ENCODE measurements at regions not wholly inside any gene's neighbourhood (a gene's known extent, or its start where the extent isn't known, plus 50 kb on each side); places are given as distances from the start of the nearest gene placed in this dataset.

- DNase-seq: no peak
These were observed 71.9 kb downstream of the OAT start for GRCh38 chr10:124346831-124347230.

DNA sequence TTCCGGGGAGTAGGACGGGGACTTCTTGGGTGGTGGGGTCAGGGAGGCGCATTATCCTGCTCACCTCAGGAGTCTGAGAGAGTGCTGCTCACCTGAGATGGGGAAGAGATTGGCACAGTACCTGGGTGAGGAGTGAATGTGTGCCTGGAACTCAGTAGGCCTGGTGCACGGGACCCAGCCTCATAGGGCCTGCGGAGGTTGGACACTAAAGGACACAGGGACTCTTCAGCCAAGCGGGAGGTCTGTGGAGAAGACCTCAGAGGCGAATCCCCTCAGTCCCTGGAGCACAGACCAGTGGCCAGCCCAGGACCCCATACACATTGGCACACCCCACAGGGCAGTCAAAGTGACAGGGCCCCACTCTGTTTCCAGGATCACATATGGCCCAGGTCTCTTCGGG, 73.2 kb downstream of the OAT start:
- no peak for DNase-seq

DNA sequence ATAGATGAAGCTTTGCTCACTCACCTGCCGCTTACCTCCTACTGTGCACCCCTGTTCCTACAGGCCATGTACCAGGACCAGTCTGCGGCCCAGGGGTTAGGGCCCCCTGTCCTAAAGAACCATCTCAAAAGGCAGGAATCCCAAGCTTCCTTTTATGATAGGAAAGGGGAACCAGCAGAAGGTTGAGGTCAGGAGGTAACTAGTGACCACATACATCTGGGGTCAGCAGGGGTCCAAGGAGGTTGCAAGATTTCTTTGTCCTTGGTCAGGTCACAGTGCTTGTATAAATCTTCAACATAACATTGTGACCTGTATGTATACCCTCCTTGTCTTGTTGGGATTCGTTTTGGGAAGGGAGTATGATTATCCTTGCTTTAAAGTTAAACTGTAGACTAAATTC, 73.8 kb downstream of the OAT start:
- DNase-seq: no peak

- DNase-seq: no peak
These were observed 74.5 kb downstream of the OAT start for GRCh38 chr10:124344266-124344590.

DNA sequence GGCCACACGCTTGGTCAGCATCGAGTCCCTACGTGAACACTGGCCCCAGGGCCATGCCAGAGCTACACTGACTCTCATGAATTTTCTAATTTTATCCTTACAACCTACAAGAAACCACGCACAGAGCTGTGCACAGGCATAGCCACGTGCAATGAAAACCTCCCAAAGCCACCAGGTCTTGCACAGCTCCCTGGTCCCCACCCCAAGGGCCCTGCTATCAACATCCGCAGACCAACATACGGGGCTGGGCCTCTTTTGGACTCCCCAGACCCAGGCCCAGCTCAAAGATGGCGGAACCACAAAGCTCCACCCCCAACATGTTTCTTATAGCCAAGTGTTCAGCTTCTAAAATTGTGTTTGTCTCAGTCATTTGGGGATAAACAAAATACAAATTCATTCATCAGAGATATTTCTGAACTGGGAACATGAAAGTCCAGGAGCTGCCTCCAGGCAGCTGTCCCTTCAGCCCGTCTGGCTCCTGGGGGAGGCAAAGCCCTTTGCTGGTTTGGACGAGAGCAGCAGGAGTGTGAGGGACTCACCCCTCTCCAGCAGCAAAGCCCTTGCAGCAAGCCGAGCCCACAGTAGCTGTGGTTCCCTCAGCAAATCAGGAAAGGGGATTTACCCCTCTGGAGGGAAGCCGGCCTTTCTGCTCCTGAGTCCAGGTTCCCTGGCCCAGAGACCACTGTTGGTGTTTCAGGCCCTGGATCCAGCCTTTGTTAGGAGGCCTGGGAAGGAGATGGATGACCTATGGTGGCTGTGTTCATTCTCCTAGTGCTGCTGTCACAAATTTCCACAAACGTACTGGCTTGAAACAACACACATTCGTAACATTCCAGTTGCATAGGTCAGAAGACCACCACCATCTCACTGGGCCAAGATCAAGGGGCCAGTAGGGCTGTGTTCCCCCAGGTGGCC, 75.1 kb downstream of the OAT start:
- DNase-seq: no peak

- DNase-seq: no peak
These were observed 75.9 kb downstream of the OAT start for GRCh38 chr10:124342821-124343170.

DNA sequence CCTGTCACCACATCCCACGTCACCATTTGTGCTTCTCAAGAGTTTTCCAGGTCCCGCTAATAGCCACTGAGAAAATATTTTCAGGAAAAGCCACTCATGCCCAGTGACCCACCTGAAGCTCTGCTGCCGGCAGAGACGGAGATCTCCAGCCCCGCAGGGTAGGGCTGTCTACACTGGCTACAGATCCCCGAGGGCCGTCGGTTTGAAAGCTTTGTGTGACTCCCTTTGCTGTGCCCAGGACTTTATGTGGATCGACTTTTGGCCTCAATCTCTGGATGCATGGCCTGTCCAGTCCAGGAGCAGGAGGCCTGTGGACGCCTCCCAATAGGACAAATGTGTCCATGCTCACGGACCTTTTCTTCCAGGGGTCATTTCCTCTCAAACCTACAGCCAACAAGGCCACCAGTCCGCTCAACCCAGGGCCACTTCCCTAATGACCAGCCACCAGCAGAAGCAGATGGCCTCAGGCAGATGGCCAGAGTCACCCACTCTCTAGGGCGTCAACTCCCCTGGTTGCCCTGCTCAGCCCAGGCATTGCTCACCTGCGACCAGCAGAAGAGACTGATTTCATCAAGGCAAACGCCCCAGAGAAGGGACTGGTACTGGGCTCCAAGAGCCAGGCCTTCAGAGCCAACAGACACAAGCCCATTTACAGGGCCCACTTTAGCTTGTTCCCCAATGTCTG, 76.4 kb downstream of the OAT start:
- no peak for DNase-seq

DNA sequence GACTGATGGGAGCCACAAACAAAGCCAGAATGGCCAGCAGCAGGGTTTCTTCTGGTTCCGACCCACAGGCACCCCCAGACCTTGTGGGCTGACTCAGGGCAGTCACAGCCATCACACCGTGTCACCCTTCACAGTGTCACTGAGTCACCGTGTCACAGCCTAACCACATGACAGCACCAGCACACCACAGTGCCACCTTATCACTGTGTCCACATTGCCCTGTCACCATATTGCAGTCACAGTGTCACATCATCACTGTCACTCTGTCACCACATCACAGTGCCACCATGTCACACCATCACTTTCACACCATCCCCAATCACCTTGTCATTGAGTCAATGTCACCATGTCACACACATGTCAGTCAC, 77.0 kb downstream of the OAT start:
- DNase-seq: peak in 1 of 2 donors; percentile 71

DNA sequence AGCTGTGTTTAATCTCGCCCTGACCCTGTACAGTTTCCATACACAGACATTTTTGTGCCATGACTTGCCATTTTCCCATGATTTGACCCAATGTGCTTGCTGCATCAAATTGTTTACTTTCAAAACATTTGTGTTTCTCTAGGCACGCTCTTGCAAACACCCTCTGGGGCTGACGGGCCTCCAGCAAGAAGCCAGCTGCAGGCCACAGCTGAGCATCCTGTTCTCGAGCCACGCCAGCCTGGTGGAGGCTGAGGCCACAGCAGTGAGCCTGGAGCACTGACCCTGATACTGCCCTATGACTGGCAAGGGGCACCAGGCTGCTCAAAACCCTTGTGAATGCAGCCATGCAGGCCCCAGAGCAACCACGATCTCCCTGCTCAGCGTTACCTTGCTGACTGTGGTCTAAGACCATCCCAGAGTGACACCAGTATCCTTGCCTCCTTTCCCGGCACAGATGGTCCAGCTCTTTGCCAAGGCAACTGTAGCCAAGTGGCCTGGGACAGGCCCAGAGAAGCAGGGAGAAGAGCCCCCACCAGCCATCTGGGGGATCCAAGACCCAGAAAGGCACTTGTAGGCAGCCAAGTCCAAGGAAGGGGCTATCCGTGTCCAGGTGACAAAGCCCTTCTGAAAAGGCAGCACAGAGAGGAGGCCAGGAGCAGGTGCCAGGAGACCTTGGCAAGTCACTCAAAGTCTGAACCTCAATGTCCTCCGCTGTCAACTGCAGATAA, 78.5 kb downstream of the OAT start:
- no peak for DNase-seq

DNA sequence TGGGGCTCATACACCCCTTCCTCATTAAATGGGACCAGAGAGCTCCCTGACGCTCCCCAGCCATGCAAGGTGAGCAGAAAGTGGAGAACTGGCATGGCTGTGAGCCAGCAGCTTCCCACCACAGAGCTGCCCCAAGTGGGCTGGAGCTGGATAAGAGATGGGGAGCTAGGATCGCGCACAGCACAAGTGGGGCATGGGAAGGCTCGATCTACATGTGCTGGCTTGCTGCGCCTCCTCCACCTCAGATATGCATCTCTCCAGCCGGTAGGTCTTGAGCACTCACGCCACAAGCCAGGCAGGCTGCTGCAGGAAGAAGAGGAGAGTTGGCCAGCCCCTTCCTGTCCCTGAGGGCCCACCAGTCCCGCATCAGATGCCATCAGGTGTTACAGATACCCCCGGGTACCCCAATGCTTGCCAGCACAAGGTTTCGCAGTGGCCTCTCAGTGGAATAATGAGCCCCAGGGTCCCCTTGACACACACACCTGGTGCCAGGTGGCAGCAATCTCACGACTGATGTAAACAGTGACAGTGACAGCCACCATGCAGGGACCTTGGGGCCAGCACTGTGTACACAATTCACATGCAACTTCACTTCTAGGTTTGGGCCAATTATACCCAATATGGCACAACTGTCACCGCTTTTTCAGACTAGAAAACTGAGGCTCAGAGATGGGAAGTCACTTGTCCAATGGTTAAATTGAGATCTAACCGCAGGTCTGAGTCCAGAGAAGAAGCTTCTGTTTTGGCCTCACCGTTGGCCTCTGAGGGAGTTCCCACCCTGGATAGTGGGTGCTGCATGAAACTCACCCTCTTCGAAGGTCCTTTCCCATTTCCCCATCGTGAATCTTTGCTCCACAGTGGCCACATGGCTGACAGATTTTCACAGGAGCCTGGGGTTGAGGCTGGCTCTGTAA, 79.3 kb downstream of the OAT start:
- DNase-seq: no peak

DNA sequence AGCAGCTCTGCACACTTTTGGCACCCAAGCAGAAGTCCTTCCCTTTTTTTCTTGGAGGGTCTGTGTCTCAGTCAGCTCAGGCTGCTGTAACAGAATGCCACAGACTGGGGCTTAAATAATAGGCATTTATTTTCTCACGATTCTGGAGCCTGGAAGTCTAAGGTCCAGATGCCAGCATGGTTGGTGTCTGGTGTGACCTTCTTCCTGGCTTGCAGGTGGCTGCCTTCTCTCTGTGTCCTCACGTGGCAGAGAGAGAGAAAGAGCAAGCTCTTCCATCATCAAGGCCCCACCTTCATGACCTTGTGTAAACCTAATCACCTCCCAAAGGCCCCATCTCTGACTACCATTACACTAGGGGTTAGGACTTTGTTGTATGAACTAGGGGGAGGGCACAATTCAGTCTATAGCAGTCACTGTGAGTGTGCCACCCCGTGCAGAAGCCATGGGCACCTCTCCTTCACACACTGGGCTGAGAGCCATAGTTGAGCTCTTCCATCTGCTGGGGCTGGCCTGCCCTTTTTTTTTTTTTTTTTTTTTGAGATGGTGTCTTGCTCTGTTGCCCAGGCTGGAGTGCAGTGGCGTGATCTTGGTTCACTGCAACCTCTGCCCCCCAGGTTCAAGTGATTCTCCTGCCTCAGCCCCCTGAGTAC, 80.3 kb downstream of the OAT start:
- DNase-seq: no peak

GRCh38 chr10:124336186-124336585, 82.5 kb downstream of the OAT start:
- DNase-seq: no peak

- DNase-seq: no peak
These were observed 84.8 kb downstream of the OAT start for GRCh38 chr10:124333931-124334330.

- DNase-seq: no peak
These were observed 86.3 kb downstream of the OAT start for GRCh38 chr10:124332426-124332825.

- DNase-seq: no peak
These were observed 88.8 kb downstream of the OAT start for GRCh38 chr10:124329941-124330340.

DNA sequence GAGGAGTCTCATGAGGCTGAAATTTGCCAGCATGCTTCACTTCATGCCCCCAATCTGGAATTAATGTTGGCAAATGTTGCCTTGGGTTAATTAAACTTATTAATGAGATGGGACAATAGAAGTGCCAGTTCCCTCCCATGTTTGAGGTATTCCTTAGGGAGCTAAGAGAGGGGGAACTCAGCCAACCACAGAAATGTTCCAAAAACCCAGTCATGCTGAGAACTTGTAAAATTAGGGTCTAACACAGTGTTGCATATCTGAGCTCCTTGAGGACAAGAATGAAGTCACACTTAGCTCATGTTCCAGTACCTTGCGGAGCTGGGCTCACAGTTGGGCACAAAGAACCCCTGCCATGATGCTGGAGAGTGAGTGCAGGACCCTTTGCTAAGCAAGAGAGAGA, 89.4 kb downstream of the OAT start:
- DNase-seq: no peak

GRCh38 chr10:124328477-124329220, 90.1 kb downstream of the OAT start:
- DNase-seq: no peak

DNA sequence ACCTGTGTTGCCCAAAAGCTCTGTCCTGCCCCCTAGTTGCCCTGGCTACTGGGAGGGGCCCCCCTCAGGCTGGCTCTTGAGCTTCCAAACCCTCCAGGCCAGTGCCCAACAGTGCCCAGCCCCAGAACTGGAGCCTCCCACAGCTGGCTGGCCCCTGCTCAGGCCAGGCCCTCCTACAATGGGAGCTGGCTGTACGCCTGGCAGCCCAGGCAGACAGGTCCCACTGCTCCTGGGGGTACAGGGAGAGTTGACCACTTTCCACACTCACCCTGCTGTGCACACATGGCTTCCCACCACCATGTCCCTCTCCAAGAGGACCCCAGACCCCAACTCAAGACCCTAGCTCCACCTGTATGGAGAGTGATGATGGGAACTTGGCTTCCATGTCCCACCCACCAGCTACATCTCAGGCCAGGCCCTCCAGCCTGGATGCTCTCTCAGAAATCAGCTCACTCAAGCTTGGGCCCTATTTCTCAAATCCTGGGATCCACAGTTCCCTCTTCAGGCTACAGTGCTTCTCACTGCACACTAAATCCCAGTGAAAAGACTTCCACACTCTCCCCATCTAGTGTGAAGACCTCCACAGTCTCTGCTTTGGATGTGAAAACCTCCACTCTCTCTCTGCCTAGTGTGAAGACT, 92.6 kb downstream of the OAT start:
- no peak for DNase-seq

- no peak for DNase-seq
These were observed 93.1 kb downstream of the OAT start for GRCh38 chr10:124325633-124325914.

DNA sequence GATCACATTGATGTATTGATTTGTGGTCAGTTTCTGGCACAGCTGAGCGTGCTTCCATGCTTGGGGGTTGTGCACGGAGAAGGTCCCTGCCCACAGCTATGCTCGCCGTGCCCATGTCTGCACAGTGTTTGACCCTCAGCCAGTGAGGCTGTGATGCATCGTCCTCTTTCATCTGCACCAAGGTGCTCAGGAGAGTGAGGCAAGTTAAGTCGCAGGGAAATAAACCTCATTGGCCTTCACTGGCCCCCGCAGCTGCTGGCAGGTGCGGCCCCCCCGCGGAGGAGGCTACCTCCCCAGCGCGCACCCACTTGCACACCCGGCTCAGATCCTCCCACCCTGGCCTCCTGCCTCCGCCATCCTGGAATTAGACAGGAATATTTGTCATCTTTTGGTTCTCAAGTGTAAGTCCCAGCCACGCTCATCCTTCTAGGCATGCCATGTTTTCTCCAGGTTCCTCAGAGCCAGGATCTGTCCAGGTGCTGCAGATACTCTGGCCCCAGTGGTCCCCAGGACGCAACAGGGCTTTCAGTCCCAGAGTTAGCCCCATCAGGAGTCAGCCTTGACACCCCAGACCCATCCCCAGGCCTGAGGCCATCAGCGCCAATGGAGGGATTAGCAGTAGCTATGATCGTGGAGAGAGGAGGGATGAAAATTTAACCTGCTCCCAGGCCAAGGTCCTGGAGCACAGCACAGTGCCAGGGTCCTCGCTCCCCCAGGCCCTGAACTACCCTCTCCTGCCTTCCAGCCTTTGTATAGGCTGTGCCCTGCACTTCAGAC, 93.7 kb downstream of the OAT start:
- no peak for DNase-seq

DNA sequence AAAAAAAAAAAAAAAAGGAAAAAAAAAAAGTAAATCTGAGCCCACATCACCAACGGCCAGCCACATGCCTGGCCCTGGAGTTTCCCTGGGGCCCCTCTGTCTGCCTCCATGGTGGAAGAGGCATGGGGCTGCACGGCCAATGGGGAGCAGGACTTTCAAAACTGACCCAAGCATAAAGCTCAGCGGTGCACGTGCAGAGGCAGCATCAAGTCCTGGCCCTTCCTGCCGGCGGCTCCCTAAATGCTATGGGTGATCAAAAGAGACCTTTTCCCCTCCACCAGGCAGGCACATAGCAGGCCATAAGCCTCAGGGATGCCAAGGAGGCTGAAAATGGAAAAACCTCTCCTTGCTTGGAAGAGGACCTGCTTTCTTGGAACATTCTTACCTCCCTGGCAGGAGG, 94.3 kb downstream of the OAT start:
- no peak for DNase-seq
